Hippocampal formation (tissue), 2 donors: ENCODE measurements at regions not wholly inside any gene's neighbourhood (a gene's known extent, or its start where the extent isn't known, plus 50 kb on each side); places are given as distances from the start of the nearest gene placed in this dataset.

Source experiments
- DNase-seq, 2 donors: peaks; one replicate each; lab custom pipeline; 2025; lab: John Stamatoyannopoulos, UW

DNA sequence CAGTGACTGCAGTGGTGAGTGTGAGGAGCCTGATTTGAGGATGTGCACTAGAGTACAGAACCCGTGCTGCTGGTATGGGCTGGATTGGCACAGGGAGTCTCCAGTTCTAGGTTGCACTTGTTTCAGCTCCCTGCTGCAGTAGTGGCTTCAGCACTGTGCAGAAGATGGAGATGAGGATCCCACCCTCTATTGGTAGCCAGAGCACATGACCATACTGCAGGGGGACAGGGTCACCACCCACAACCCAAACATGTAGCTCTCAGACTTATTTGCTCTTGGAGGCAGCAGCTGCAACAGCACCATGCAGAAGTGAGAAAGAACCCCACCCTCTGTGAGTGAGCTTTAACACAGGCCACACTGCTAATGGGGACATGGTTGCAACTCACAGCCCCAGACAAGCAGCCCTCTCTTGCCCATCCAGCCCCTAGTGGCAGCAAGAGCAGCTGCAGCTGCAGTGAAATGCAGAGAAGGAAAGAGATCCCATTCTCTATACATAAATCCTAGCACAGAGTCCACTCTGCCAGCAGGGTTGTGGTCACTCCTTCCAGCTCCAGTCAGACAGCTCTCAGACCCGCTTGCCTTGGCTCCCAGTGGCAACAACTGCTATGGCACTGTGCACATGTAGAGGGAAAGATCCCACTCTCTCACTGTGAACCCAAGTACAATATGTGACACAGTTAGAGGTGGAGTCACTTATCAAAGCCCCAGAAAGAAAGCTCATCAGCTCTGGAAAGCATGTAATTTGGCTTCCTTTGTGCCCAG is 51.4 kb upstream of the SCIN start:
- no peak for DNase-seq

DNA sequence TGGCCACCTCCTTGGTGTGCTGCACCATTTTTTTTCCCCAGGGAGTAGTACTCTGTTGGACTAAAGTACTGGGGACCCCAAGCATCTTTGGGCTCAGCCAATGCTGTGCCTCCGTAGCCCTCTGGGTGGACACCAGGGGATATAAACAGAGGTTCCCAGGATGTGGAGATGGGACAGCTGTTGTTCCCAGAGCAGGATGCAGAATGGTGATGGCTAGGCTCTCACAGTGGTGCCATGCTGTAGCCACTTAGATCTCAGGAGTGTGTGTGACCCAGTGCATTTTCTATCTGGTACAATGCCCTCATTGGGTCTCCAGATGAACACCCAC is 50.9 kb upstream of the SCIN start:
- no peak for DNase-seq
